ENCODE measurements at regions not wholly inside any gene's neighbourhood (a gene's known extent, or its start where the extent isn't known, plus 50 kb on each side); places are given as distances from the start of the nearest gene placed in this dataset.

DNA sequence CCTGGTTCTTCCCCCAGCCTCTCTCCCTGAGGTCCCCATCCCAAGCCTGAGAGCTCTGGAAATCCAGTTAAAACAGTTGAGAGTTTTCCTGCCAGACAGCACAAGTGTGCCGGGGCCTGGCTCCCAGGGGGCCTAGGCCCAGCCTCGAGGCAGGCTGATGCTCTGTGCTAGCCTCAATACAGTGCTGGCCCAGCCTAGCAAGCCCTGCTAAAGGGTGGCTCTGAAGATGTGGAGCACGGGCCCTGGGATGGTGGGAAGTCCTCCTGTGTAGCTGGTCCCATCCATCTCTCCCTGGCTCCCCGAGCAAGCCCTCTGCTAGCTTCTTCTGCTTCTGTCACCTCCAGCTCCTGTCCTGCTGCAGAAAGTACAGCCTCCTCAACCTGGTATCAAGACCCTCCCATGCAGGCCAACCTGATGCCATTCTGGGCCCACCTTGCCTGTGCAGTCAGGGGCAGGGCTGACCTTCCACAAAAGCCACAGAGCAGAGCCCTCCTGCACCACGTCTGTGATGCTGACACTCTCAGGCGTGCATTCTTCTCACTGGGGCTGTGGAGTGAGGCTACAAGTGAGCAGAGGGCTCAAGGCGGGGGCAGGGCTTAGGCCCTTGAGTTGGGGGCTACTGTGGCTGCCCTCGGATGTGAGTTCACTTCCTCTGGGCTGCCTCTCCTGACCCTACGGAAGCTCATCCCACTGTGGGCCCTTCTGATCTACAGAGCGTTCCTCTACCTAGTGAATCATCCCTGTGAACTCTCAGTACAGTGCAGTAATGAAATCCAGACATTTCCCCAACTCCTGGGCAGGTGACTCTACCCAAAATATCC is 60.1 kb upstream of the LAPTM4A start:
- no peak for DNase-seq (ENCODE audit: low spot score)

DNA sequence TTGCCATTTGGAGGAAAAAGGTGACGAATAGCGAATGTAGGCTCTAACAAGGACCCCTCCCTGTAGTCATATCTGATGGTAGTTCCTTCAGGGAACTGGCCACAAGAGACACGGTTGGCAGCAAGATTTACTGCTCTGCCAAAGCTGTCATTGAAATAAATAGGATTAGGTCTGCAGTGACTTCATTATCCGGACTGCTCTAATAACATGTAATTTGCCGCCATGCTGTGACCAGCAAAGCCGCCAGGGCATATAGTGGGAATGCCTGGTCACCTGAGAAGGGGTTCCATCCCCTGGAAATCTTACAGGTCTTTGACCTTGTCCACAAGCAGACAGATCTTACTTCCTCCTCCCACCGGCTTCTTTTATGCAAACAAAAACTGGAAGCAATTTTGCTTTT is 59.4 kb upstream of the LAPTM4A start:
- DNase-seq (ENCODE audit: low spot score): no peak

GRCh38 chr2:20110383-20110782 is 59.0 kb upstream of the LAPTM4A start:
- DNase-seq (ENCODE audit: low spot score): no peak

DNA sequence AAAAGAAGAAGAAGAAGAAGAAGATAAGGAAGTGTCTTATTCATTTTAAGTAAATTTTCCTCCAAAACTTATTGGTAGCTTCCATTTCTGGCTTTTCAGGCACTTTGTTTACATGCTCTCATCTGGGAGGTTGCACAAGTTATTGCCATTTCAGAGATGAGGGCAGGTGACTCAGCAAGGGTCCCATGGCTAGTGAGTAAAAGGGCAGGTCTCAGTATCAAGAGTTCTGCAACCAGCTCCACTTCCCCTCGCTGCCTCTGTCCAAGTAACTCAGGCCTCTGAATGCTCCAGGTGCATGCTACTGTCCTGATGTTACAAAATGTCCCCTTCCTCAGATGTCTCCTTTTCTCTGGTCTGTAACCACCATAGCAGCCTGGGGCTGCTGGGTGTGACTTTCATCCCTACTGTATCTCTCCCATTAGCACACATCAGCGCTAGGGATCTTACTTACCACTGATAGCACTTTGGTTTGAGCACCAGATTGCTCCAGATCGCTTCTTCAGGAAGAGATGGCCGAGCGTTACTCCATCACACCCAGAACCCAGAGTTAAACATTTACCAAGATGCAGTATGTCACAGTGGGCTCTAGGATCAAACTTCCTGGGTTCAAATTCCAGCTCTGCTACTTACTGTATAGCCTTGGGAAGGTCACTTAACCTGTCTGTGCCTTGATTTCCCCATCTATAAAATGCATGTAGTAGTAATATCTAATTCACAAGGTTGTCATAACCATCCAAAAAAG is 57.4 kb upstream of the LAPTM4A start:
- DNase-seq (ENCODE audit: low spot score): no peak

GRCh38 chr2:20107776-20108175 is 56.3 kb upstream of the LAPTM4A start:
- DNase-seq (ENCODE audit: low spot score): no peak

DNA sequence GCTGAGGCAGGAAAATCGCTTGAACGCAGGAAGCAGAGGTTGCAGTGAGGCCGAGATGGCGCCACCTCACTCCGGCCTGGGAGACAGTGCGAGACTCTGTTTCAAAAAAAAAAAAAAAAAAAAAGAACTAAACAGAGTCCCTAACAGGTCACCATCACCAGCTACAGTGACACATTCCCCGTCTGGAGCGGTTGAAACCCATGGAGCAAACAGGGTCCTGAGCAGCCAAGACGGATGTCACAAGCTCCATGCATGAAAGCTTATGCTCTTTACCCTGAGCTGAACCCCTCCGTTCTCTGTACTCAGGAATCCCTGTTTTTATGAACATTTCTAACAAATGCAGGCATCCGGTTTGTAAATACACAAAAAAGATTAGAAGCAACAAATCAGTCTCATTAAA is 55.9 kb upstream of the LAPTM4A start:
- no peak for DNase-seq (ENCODE audit: low spot score)

DNA sequence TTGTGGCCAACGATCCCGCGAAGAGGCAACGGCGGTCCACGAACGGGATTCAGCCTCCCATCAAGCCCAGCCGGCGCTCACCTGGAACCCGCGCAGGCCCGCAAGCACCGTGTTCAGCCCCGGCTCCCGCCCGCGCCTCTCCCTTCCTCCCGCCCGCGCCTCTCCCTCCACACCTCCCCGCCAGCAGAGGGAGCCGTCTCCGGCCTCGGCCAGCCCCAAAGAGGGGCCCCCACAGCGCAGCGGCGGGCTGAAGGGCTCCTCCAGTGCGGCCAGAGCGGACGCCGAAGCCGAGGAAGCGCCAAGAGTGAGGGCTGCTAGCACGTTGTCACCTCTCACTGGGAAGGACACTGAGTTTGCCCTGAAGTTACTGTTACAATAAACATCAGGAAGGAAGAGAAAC is 55.3 kb upstream of the LAPTM4A start:
- no peak for DNase-seq (ENCODE audit: low spot score)

DNA sequence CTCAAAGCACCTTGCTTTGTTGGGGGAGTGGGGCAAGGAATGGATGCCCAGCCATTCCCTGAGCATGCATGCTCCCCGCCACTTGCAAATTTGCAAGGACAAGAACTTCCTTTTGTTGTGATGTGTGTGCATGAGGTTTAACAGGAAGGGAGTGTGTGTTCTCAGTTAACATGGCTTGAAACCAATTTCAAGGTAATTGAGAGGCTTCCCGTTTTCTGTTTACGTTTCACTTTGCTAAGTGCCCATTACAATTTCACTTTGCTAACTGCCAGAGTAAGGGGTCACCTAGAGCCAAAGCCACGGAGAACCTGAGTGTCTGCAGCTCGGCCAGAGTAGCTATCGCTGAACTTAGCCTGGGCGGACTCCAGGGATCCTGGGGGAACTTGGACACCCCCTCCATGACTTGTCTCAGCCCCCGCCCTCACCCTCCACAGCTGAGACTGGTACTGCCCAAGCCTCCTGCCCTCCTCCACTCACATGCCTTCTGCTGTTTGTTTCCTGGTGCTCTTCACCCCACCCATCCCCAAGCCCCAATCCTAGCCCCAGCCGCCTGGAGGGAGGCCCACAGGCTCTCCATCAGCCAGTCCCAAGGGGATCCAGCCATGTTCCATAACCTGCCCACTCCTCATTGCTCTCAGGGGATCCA is 53.6 kb upstream of the LAPTM4A start:
- DNase-seq (ENCODE audit: low spot score): no peak

DNA sequence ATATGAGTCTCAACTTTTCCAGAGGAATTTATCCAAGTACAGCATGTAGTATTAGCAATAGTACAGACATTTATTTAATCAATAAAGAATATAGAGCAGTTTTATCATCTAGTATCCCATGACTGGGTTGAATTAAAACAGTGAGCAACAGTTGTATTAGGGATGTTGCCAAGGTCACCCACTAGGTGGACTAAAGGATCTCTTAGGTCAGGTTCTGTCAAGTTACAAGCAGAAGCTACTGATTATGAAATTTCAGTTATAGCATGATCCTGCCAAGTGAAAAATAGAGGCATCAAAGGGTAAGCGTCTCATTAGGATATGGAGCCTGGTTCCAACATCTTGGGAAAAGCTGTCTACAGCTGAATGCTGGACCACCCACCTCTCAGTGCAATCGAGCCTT is 52.1 kb upstream of the LAPTM4A start:
- DNase-seq (ENCODE audit: low spot score): no peak

All from mesenteric fat pad (tissue), 1 donor.